GM18870 (cell line): ENCODE measurements at regions not wholly inside any gene's neighbourhood (a gene's known extent, or its start where the extent isn't known, plus 50 kb on each side); places are given as distances from the start of the nearest gene placed in this dataset.

Experiments
- ATAC-seq: cut with Tn5 transposase; IDR thresholded peaks from one replicate; pipeline ENCODE4 v1.9.1; 2021; ENCODE audit warnings: moderate library complexity; ENCODE audit not compliant: unreplicated experiment

DNA sequence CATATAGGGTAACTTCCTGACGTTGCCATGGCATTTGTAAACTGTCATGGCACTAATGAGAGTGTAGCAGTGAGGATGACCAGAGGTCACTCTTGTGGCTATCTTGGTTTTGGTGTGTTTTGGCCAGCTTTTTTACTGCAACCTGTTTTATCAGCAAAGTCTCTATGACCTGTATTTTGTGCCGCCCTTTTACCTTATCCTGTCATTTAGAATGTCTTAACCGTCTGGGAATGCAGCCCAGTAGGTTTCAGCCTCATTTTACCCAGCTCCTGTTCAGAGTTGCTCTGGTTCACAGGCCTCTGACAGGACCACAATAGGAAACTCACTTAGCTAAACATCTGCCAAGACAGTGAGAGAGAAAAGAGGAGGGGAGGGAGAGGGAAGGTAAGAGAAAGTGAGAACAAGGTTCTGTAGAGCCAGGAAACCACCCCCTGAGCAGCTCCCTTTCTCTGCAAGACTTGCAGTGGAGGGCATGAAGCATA lies 64.8 kb upstream of the PLEKHG3 start:
- ATAC-seq: peak; percentile 57

- no peak for ATAC-seq
Measured at GRCh38 chr14:64640839-64641238, 63.4 kb upstream of the PLEKHG3 start.

- ATAC-seq: no peak
Measured at GRCh38 chr14:64641760-64642159, 62.5 kb upstream of the PLEKHG3 start.

DNA sequence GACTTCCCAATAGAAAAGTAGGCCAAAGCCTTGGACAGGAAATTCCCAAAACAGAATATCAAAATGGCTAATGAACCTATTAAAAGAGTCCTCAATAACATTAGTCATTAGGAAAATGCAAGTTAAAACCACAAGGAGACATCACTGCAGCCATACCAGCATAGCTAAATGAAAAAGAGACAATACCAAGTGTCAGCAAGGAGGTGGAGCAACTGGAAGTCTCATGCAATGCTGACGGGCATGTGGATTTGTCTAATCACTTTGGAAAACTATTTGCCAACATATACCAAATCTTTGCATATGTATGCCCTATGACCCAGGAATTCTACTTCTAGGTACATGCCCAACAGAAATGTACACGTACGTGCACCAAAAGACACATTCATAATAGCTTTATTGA lies 60.5 kb upstream of the PLEKHG3 start:
- ATAC-seq: no peak

DNA sequence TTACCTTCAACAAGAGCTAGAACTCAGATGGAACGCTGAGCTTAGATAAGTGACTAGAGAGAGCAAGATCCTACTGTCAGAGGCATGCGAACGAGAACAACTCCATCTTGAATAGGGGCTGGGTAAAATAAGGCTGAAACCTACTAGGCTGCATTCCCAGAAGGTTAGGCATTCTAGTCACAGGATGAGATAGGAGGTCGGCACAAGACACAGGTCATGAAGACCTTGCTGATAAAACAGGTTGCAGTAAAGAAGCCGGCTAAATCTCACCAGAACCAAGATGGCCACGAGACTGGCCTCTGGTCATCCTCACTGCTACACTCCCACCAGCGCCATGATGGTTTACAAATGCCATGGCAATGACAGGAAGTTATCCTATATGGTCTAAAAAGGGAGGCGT lies 59.6 kb upstream of the PLEKHG3 start:
- no peak for ATAC-seq

DNA sequence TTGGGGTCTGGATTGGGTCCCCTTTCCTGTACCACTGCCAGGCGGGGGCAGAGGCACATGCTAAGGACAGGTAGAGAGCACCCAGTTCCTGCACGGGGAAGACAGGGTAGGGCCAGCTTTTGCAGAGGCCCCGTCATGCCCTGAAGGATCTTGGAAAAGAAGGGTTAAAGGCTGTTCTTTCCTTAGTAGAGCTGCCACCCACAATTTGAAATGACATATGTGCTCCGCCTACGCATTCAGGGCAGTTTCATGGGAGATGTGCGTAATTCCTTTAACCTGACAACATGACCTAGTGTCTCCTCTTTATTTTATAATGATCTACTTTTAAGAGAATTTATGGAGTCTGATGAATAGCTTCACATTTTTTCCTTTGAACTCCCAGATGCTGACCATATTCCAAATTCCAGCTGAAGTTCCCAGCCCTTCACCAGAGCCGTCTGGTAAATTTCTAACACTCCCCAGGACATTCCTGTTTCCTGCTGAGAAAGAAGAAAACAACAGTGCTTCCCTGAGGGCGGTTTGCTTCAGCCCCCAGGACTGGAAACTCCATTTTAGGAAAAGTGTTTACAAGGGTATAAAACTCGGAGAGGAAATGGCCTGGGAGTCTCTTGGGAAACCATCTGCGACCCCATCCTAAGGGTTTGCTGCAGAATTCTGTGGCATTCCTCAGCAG lies 58.9 kb upstream of the PLEKHG3 start:
- no peak for ATAC-seq

GRCh38 chr14:64646103-64646502 lies 58.1 kb upstream of the PLEKHG3 start:
- no peak for ATAC-seq

- ATAC-seq: no peak
Measured at GRCh38 chr14:64649383-64649998, 54.7 kb upstream of the PLEKHG3 start.

DNA sequence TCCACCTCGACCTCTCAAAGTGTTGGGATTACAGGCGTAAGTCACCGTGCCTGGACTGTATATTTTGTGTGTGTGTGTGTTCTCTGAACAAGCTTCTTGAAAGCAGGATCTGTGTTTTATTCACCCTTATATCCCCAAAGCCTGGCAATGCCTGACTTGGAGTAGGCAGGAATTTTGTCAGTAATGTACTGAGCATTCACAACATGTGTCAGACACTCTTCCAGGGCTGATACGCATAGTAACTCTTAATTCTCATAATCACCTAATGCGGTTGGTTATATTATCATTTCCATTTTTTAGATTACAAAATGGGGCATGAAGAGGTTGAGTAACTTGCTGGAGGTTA lies 50.4 kb upstream of the PLEKHG3 start:
- ATAC-seq: no peak

DNA sequence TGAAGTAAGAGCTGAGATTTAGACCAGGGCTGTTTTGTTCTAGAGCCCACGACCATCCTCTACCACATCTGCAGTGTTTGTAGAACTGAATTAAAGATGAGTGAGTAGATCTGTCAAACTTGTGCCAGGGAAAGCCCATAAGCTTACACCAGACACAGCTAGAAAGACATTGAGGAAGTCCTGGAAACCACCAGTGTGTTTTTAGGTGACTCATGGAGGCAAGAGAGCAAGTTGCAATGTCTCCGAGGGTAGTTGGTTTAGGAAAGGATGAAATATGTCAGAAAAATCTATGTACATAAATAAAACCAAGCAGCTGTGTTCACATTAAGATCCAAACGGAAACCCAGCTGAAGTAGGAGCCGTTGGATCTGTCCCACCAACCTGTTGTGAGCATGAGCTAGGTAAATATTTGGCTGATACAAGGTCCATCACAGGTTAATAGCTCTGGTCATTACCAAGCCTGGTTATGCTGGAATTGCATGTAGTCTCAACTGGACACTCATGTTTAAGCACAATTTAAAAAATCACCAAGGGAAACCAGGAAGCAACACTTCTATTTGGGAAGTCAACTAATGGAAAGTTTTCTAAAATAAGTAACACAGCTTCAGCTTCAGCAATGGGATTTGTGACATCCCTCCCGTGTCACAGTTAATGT lies 49.9 kb upstream of the PLEKHG3 start:
- ATAC-seq: peak; percentile 53
